ENCODE measurements at regions not wholly inside any gene's neighbourhood (a gene's known extent, or its start where the extent isn't known, plus 50 kb on each side); places are given as distances from the start of the nearest gene placed in this dataset.

DNA sequence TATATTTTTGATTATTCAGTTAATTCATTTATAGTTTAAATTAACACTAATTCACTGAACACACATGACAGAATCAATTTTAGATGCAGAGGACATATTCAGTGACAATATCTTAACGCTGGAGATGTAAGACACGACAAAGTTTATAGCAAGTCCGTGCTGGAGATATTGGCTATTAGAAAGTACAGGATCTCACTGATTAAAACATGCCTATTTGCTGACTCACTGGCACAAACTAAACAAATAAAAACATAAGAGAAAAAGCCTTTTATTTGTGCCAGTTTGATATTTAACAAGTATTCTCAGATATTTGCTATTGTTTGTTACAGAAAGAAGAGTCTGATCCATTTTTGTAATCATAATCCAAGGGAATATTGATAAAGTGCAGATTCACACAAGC lies 1122.9 kb upstream of the B3GALT2 start:
- H3K4me1 Mint-ChIP-seq = no peaks in the 10 kb centered on the region
- ATAC-seq (no peak), DNase-seq (no peak)
- no peaks in the 10 kb centered on the region for H3K9me3 Mint-ChIP-seq
- H3K4me3 Mint-ChIP-seq = no peak overlapping the region
- H3K27ac Mint-ChIP-seq = no peak overlapping the region
- no peaks in the 10 kb centered on the region for H3K27me3 Mint-ChIP-seq

- no peak overlapping the region for H3K27ac Mint-ChIP-seq
- no peak overlapping the region for H3K4me3 Mint-ChIP-seq
- ATAC-seq (no peak), DNase-seq (no peak)
- H3K27me3 Mint-ChIP-seq = no peaks in the 10 kb centered on the region
- H3K4me1 Mint-ChIP-seq = peaks cover 27% of the 10 kb centered on the region
- peaks cover 0 to 6% of the 10 kb centered on the region in 2 donors for H3K9me3 Mint-ChIP-seq
Measured at GRCh38 chr1:194300776-194301175, 1114.4 kb upstream of the B3GALT2 start.

DNA sequence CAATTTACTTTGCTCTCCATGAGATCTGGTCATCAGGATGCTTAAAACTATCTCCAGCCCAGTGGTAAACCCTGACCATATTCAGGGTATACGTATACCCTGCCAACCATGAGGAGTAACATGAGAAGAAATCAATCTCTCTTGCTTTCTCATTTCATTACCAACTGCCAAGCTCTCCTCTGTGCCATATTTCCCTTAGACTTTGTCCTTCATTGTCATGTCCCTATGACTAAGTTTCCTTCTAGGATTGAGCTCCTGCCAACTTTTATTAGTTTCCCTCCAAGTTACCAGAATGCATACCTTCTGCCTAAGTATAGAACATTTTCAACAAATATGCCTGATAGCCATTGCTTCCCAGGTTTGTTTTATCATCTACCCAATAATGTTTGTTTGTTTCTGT lies 1113.9 kb upstream of the B3GALT2 start:
- H3K27me3 Mint-ChIP-seq = no peaks in the 10 kb centered on the region
- peaks cover 0 to 6% of the 10 kb centered on the region in 2 donors for H3K9me3 Mint-ChIP-seq
- DNase-seq (no peak), ATAC-seq (no peak)
- H3K4me3 Mint-ChIP-seq = no peak overlapping the region
- H3K4me1 Mint-ChIP-seq = peaks cover 32% of the 10 kb centered on the region
- H3K27ac Mint-ChIP-seq = no peak overlapping the region

- Mint-ChIP-seq H3K27ac (peak overlapping the region; percentile 95 to 99), H3K4me3 (no peak overlapping the region), H3K27me3 (no peaks in the 10 kb centered on the region), H3K4me1 (peaks cover 41% of the 10 kb centered on the region), H3K9me3 (peaks cover 7 to 12% of the 10 kb centered on the region in 2 donors)
- ATAC-seq = peak; percentile 57
- DNase-seq = peak in 1 of 2 donors; percentile 34
Measured at GRCh38 chr1:194298007-194298598, 1111.7 kb upstream of the B3GALT2 start.

DNA sequence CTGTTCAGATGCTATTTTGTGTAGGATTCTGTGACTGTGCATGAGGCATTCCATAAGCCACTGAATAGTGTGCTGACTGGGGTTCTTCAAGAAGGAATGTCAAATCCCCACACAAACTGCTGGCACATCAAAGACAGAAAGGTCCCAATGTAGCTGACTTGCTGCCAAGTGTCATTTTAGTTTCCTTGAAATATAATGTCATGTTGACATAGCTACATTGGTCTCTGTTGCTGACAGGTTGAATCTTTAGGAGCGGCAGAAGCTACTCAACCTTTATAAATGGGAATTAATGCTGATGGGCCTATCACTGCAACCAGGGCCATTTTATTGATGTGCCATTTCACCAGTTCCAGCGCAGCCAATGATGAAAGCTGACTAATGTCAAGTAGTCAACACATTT lies 1110.7 kb upstream of the B3GALT2 start:
- Mint-ChIP-seq H3K9me3 (peaks cover 7 to 12% of the 10 kb centered on the region in 2 donors), H3K27me3 (no peaks in the 10 kb centered on the region), H3K4me1 (peaks cover 41% of the 10 kb centered on the region), H3K4me3 (no peak overlapping the region), H3K27ac (peak overlapping the region in 1 of 2 donors; percentile 32)
- no peak for DNase-seq
- no peak for ATAC-seq

DNA sequence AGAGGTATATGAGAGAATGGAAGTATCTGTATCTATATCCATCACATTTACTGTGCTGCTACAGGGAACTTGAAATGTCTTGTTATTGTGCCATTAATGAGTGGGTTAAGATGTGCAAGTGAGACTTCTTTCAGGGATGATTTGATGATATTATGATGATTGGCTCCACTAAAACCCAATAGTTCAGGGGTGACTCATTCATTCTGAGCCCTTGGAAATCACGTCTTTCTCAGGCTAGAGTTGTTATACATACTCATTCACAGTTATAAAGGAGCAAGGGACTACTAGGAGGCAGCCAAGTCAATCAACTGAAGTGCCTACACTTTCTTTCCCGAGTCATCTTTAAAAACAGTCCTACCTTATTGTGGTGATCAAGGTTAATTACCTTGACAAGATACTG lies 1109.8 kb upstream of the B3GALT2 start:
- ATAC-seq (no peak), DNase-seq (no peak)
- Mint-ChIP-seq H3K27me3 (no peaks in the 10 kb centered on the region), H3K4me1 (peaks cover 43% of the 10 kb centered on the region), H3K4me3 (no peak overlapping the region), H3K9me3 (peaks cover 7 to 12% of the 10 kb centered on the region in 2 donors), H3K27ac (peak overlapping the region in 1 of 2 donors; percentile 50)

- H3K27ac Mint-ChIP-seq = peak overlapping the region in 1 of 2 donors; percentile 49
- H3K27me3 Mint-ChIP-seq = no peaks in the 10 kb centered on the region
- DNase-seq (peak; percentile 28 to 32), ATAC-seq (peak; percentile 87)
- peaks cover 7 to 12% of the 10 kb centered on the region in 2 donors for H3K9me3 Mint-ChIP-seq
- H3K4me3 Mint-ChIP-seq = no peak overlapping the region
- peaks cover 48% of the 10 kb centered on the region for H3K4me1 Mint-ChIP-seq
Measured at GRCh38 chr1:194295685-194296084, 1109.3 kb upstream of the B3GALT2 start.

- H3K4me1 Mint-ChIP-seq = peaks cover 53% of the 10 kb centered on the region
- DNase-seq (no peak), ATAC-seq (no peak)
- H3K27ac Mint-ChIP-seq = no peak overlapping the region
- H3K4me3 Mint-ChIP-seq = no peak overlapping the region
- no peaks in the 10 kb centered on the region for H3K27me3 Mint-ChIP-seq
- peaks cover 7 to 12% of the 10 kb centered on the region in 2 donors for H3K9me3 Mint-ChIP-seq
Measured at GRCh38 chr1:194293851-194294405, 1107.5 kb upstream of the B3GALT2 start.

DNA sequence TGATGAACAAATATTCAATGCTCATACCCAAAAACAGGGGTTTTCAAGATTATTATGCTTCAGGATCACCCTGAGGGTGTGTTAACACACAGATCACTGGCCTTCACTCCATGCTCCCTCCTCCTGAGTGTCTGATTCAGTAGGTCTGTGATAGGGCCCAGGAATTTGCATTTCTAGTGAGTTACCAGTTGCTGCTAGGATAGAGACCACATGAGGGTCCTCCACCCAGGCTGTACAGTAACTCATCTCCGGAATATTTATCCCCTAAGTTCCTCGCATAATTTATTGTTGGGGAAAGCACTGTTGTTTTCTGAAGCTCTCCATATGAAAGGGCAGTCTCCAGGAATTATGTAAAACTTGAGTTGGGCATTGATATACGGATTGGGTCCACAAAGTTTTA lies 1106.6 kb upstream of the B3GALT2 start:
- Mint-ChIP-seq H3K4me3 (no peak overlapping the region), H3K27ac (no peak overlapping the region), H3K4me1 (peaks cover 44% of the 10 kb centered on the region), H3K9me3 (peaks cover 7 to 11% of the 10 kb centered on the region in 2 donors), H3K27me3 (no peaks in the 10 kb centered on the region)
- ATAC-seq = no peak
- no peak for DNase-seq

DNA sequence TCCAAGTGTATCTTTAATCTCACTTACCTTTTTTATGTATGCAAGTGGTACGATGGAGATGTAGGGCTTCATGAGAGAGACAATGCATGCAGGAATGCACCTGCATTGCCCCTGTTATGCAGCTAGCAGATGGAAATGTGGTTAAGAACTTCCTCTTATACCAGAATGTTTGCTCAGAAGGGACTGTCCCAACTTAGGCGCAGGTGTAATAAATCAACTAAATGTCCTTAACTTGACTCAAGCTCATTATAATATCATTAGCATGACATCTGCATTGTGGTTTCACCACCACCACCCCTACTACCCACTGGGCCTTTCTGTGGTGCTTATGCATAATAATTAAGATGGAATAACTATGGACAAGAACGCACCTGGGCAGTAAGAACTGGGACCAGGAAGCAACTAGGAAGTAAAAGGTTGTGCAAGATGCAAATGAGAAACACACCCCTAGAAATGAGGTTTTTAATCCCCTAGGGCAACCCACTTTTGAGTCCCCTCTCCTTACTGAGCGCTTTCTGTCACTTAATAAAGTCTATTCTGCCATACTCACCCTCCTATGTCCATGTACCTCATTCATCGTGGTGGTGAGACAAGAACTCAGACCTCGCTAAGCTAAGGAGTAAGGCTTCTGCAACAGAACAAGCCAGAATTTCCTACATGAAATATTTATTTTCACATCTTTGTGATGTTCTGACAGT lies 1103.3 kb upstream of the B3GALT2 start:
- ATAC-seq = peak; percentile 96

DNA sequence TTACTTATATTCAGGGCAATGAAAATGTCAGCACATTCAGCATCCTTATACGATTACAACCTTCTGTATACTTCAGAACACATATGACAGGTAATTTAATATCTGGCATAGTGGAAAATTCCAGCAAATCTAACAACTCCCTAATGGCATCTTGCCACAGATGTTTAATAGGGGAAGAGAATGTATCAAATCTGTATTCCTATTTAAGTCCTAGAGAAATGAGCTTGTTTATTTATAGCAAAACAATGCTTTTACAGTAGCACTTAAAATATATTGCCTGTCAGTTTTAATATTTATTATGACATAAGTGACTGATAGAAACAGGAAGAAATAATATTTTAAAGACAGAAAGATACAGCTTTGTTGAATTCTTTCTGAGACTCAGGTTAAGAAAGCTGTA lies 1101.8 kb upstream of the B3GALT2 start:
- H3K9me3 Mint-ChIP-seq = peaks cover 0 to 4% of the 10 kb centered on the region in 2 donors
- H3K27ac Mint-ChIP-seq = no peak overlapping the region
- DNase-seq (no peak), ATAC-seq (no peak)
- peak overlapping the region in 1 of 2 donors; percentile 68 for H3K4me3 Mint-ChIP-seq
- peaks cover 18% of the 10 kb centered on the region for H3K4me1 Mint-ChIP-seq
- H3K27me3 Mint-ChIP-seq = no peaks in the 10 kb centered on the region

More for the DNA sequence above, 1103.3 kb upstream of the B3GALT2 start:
- Mint-ChIP-seq H3K9me3 (peaks cover 6 to 7% of the 10 kb centered on the region in 2 donors), H3K27ac (peak overlapping the region in 1 of 2 donors; percentile 69), H3K27me3 (no peaks in the 10 kb centered on the region), H3K4me3 (peak overlapping the region; percentile 33 to 60), H3K4me1 (peaks cover 23% of the 10 kb centered on the region)
- peak; percentile 45 to 66 for DNase-seq

DNA sequence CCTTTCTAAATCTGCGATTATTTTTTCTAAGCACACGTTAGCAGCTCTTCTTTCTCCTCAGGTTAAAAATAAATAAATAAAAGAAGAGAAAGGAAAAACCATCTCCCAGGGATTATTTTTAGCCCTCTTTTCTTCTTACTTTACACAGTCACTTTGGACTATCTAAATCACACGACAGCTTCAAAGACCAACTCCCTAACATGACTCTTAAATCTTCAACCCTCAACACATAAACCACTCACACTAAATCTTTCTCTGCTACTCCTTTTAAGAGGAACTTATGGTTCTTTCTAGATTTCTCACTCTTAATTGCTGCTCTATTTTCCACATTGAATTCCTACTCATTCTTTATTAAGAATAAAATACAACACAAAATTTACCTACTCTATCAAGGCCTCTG lies 1095.0 kb upstream of the B3GALT2 start:
- Mint-ChIP-seq H3K4me1 (peaks cover 6% of the 10 kb centered on the region), H3K4me3 (peak overlapping the region in 1 of 2 donors; percentile 1), H3K27me3 (no peaks in the 10 kb centered on the region), H3K27ac (peak overlapping the region in 1 of 2 donors; percentile 3), H3K9me3 (peaks cover 0 to 4% of the 10 kb centered on the region in 2 donors)
- no peak for DNase-seq
- no peak for ATAC-seq

GRCh38 chr1:194280463-194280862 lies 1094.0 kb upstream of the B3GALT2 start:
- Mint-ChIP-seq H3K27ac (peak overlapping the region in 1 of 2 donors; percentile 21), H3K9me3 (peaks cover 0 to 4% of the 10 kb centered on the region in 2 donors), H3K4me3 (no peak overlapping the region)

DNA sequence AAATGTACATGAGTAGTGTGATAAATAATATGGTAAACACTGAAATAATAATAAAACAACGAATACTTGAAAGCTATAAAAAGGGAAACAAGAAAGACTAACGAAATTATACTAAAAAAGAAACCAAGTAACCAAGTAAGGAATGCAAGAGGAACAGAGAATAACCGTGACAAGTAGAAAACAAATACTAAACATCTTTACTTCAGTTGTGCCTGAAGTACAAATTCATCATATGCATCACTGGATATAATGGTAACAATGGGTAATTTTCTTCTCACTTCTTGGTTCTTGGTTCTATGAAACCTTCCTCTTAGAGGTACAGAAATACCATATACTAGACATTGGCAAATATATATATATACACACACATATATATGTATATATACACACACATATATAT lies 1093.6 kb upstream of the B3GALT2 start:
- Mint-ChIP-seq H3K27ac (no peak overlapping the region), H3K27me3 (no peaks in the 10 kb centered on the region), H3K9me3 (peaks cover 0 to 4% of the 10 kb centered on the region in 2 donors), H3K4me3 (no peak overlapping the region), H3K4me1 (peaks cover 6% of the 10 kb centered on the region)
- no peak for ATAC-seq
- no peak for DNase-seq

More at GRCh38 chr1:194280463-194280862, 1094.0 kb upstream of the B3GALT2 start:
- no peak for ATAC-seq
- Mint-ChIP-seq H3K4me1 (peaks cover 6% of the 10 kb centered on the region), H3K27me3 (no peaks in the 10 kb centered on the region)
- DNase-seq = no peak

DNA sequence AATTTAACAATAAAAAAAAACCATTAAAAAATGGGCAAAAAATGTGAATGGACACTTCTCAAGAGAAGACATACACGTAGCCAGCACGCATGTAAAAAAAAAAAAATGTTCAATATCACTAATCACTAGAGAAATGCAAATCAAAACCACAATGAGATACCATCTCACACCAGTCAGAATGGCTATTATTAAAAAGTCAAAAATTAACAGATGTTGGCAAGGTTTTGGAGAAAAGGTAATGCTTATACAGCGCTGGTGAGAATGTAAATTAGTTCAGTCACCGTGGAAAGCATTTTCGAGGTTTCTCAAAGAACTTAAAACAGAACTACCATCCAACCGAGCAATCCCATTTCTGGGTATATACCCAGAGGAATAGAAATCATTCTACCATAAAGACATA lies 1091.5 kb upstream of the B3GALT2 start:
- DNase-seq = no peak
- no peak for ATAC-seq
- H3K9me3 Mint-ChIP-seq = no peaks in the 10 kb centered on the region
- peaks cover 6% of the 10 kb centered on the region for H3K4me1 Mint-ChIP-seq
- no peak overlapping the region for H3K27ac Mint-ChIP-seq
- H3K4me3 Mint-ChIP-seq = no peak overlapping the region
- H3K27me3 Mint-ChIP-seq = no peaks in the 10 kb centered on the region

- DNase-seq (no peak), ATAC-seq (no peak)
- Mint-ChIP-seq H3K4me3 (no peak overlapping the region), H3K9me3 (no peaks in the 10 kb centered on the region), H3K4me1 (no peaks in the 10 kb centered on the region), H3K27me3 (no peaks in the 10 kb centered on the region), H3K27ac (no peak overlapping the region)
Measured at GRCh38 chr1:194273660-194274059, 1087.2 kb upstream of the B3GALT2 start.
